CD4-positive, alpha-beta T cell (primary cell): ENCODE measurements at regions not wholly inside any gene's neighbourhood (a gene's known extent, or its start where the extent isn't known, plus 50 kb on each side); places are given as distances from the start of the nearest gene placed in this dataset.

Source experiments
- ATAC-seq: fragments of 200-7000 bp; cut with Tn5 transposase; one replicate; pipeline ENCODE4 v1.10.0; 2022; ENCODE audit warnings: mild to moderate bottlenecking; ENCODE audit not compliant: poor library complexity
- CTCF ChIA-PET: fragments of 350-600 bp; sonication (Branson Sonifier 250); formaldehyde crosslinking; loops from one replicate; lab custom pipeline; 2021; ENCODE audit warnings: antibody characterized with exemption, inconsistent platforms; lab: Charles Lee
- POLR2A ChIA-PET: fragments of 350-600 bp; sonication (Branson Sonifier 250); formaldehyde crosslinking; loops from one replicate; lab custom pipeline; 2021; ENCODE audit warnings: antibody characterized with exemption, inconsistent platforms; lab: Charles Lee
- DNase-seq, 14 experiments: peaks; one replicate each; pipeline ENCODE4 v3.0.0-alpha.2; 2013 to 2020; ENCODE audit warnings: mixed read lengths in 2 of 14
- H3K27ac ChIP-seq, 2 donors: one replicate each; pipeline versions ENCODE4 v1.5.1 to v1.7.0; 2013; ENCODE audit warnings: low read length in 2 of 2, low read depth in 1 of 2, mild to moderate bottlenecking in 1 of 2
- H3K27me3 ChIP-seq, 2 experiments: 1 replicate in 1 of 2; 2 replicates in 1 of 2; pipeline versions ENCODE4 v1.6.1 to v1.7.0; 2013; ENCODE audit warnings: low read length in 2 of 2, control low read depth in 1 of 2, mild to moderate bottlenecking in 1 of 2, moderate library complexity in 1 of 2; ENCODE audit not compliant: insufficient read depth in 2 of 2, control insufficient read depth in 1 of 2
- H3K36me3 ChIP-seq: one replicate; pipeline ENCODE4 v1.6.1; 2013; ENCODE audit warnings: low read length, control low read depth; ENCODE audit not compliant: insufficient read depth
- H3K4me1 ChIP-seq: one replicate; pipeline ENCODE4 v1.6.1; 2013; ENCODE audit warnings: low read length, control low read depth; ENCODE audit not compliant: insufficient read depth
- H3K4me3 ChIP-seq: one replicate; pipeline ENCODE4 v1.5.1; 2013; ENCODE audit warnings: mild to moderate bottlenecking, low read length, moderate library complexity
- H3K9me3 ChIP-seq, 2 experiments: 1 replicate in 1 of 2; 2 replicates in 1 of 2; pipeline versions ENCODE4 v1.6.1 to v1.7.0; 2013; ENCODE audit warnings: low read length in 2 of 2, mild to moderate bottlenecking in 2 of 2, control low read depth in 1 of 2, moderate library complexity in 1 of 2; ENCODE audit not compliant: control insufficient read depth in 1 of 2, insufficient read depth in 1 of 2
- H3K27ac Mint-ChIP-seq: one replicate; pipeline ENCODE4 v1.8.0; 2020; ENCODE audit warnings: mixed read lengths
- H3K27me3 Mint-ChIP-seq: one replicate; pipeline ENCODE4 v1.8.0; 2021; ENCODE audit warnings: mixed read lengths
- H3K36me3 Mint-ChIP-seq: one replicate; pipeline ENCODE4 v1.8.0; 2021; ENCODE audit warnings: low read depth, mixed read lengths
- H3K4me1 Mint-ChIP-seq: one replicate; pipeline ENCODE4 v1.8.0; 2021; ENCODE audit warnings: low read depth, mixed read lengths
- H3K4me3 Mint-ChIP-seq: one replicate; pipeline ENCODE4 v1.8.0; 2020; ENCODE audit warnings: mild to moderate bottlenecking, mixed read lengths
- H3K9me3 Mint-ChIP-seq: one replicate; pipeline ENCODE4 v1.8.0; 2020; ENCODE audit warnings: mixed read lengths
- CTCF ChIP-seq: fragments of 200-600 bp; IDR thresholded peaks from one replicate; pipeline ENCODE4 v1.8.0; 2022; ENCODE audit warnings: antibody characterized with exemption, mild to moderate bottlenecking
- intact Hi-C, 2 experiments: fragments of 100-400 bp; cut with DNase I in 1 of 2; cut with micrococcal nuclease in 1 of 2; formaldehyde crosslinking; loops; one replicate each; pipeline versions ENCODE4 v1.15.1 to v1.9.0; 2023 to 2025; cut with DNase I, micrococcal nuclease

GRCh38 chr10:76667408-76668370 lies 969.9 kb downstream of the KCNMA1 start:
- H3K27ac Mint-ChIP-seq, result no peak overlapping the region
- ChIA-PET CTCF (no interaction called here), POLR2A (no interaction called here)

GRCh38 chr10:76666891-76667290 lies 970.7 kb downstream of the KCNMA1 start:
- POLR2A ChIA-PET, result no interaction called here
- Histone ChIP-seq H3K4me3 (no peak overlapping the region), H3K27me3 (no peaks in the 10 kb centered on the region), H3K4me1 (no peaks in the 10 kb centered on the region), H3K36me3 (no peaks in the 10 kb centered on the region), H3K27ac (no peak overlapping the region), H3K9me3 (peaks cover 0 to 4% of the 10 kb centered on the region in 2 experiments)
- CTCF ChIA-PET, result no interaction called here
- no peaks in the 10 kb centered on the region for H3K27me3 Mint-ChIP-seq
- peaks cover 2% of the 10 kb centered on the region for H3K9me3 Mint-ChIP-seq
- TF ChIP-seq CTCF, result no peak
- ATAC-seq (no peak), DNase-seq (no peak)
- H3K4me1 Mint-ChIP-seq, result no peaks in the 10 kb centered on the region
- intact Hi-C loops, result no loop called here
- H3K27ac Mint-ChIP-seq, result no peak overlapping the region
- H3K36me3 Mint-ChIP-seq, result no peaks in the 10 kb centered on the region
- H3K4me3 Mint-ChIP-seq, result no peak overlapping the region

More at GRCh38 chr10:76667408-76668370, 969.9 kb downstream of the KCNMA1 start:
- ATAC-seq (no peak), DNase-seq (no peak)
- no peak overlapping the region for H3K4me3 Mint-ChIP-seq
- no peaks in the 10 kb centered on the region for H3K27me3 ChIP-seq
- H3K9me3 ChIP-seq, result peaks cover 0 to 4% of the 10 kb centered on the region in 2 experiments
- no peak overlapping the region for H3K4me3 ChIP-seq
- no peaks in the 10 kb centered on the region for H3K4me1 Mint-ChIP-seq
- H3K27me3 Mint-ChIP-seq, result no peaks in the 10 kb centered on the region
- no peaks in the 10 kb centered on the region for H3K36me3 ChIP-seq
- H3K4me1 ChIP-seq, result no peaks in the 10 kb centered on the region
- H3K36me3 Mint-ChIP-seq, result no peaks in the 10 kb centered on the region
- H3K27ac ChIP-seq, result no peak overlapping the region
- intact Hi-C loops, result no loop called here
- H3K9me3 Mint-ChIP-seq, result peaks cover 2% of the 10 kb centered on the region
- TF ChIP-seq CTCF, result no peak

- TF ChIP-seq CTCF, result no peak
- Mint-ChIP-seq H3K4me3 (no peak overlapping the region), H3K36me3 (no peaks in the 10 kb centered on the region), H3K9me3 (peaks cover 2% of the 10 kb centered on the region), H3K27me3 (no peaks in the 10 kb centered on the region), H3K27ac (no peak overlapping the region), H3K4me1 (no peaks in the 10 kb centered on the region)
- no peaks in the 10 kb centered on the region for H3K27me3 ChIP-seq
- DNase-seq (no peak), ATAC-seq (no peak)
- H3K9me3 ChIP-seq, result no peaks in the 10 kb centered on the region
- H3K4me1 ChIP-seq, result no peaks in the 10 kb centered on the region
- POLR2A ChIA-PET, result no interaction called here
- H3K36me3 ChIP-seq, result no peaks in the 10 kb centered on the region
- no peak overlapping the region for H3K4me3 ChIP-seq
- H3K27ac ChIP-seq, result no peak overlapping the region
- intact Hi-C loops, result no loop called here
- CTCF ChIA-PET, result no interaction called here
Observed at GRCh38 chr10:76665029-76665428, 972.6 kb downstream of the KCNMA1 start.
